GM19328 (cell line): ENCODE measurements at regions not wholly inside any gene's neighbourhood (a gene's known extent, or its start where the extent isn't known, plus 50 kb on each side); places are given as distances from the start of the nearest gene placed in this dataset.
"Not testable (repeated sequence)": the region's sequence is repeated elsewhere in the genome, so short reads cannot be mapped to it uniquely, and the experiment has no call there.

Source experiments
- ATAC-seq: cut with Tn5 transposase; IDR thresholded peaks from one replicate; pipeline ENCODE4 v1.9.1; 2021; ENCODE audit warnings: mild to moderate bottlenecking, moderate library complexity; ENCODE audit not compliant: unreplicated experiment

GRCh38 chr12:93079271-93079670 lies 150.2 kb upstream of the EEA1 start:
- ATAC-seq = no peak

- no peak for ATAC-seq
Observed at GRCh38 chr12:93079976-93080375, 150.9 kb upstream of the EEA1 start.

GRCh38 chr12:93080452-93080851 lies 151.4 kb upstream of the EEA1 start:
- no peak for ATAC-seq

GRCh38 chr12:93080994-93081809 lies 152.1 kb upstream of the EEA1 start:
- ATAC-seq = no peak

GRCh38 chr12:93081810-93082165 lies 152.7 kb upstream of the EEA1 start:
- no peak for ATAC-seq

- no peak for ATAC-seq
Observed at GRCh38 chr12:93085383-93086287, 156.5 kb upstream of the EEA1 start.

GRCh38 chr12:93086288-93086727 lies 157.2 kb upstream of the EEA1 start:
- no peak for ATAC-seq

- no peak for ATAC-seq
Observed at GRCh38 chr12:93087840-93088610, 158.9 kb upstream of the EEA1 start.

- no peak for ATAC-seq
Observed at GRCh38 chr12:93089805-93090569, 160.9 kb upstream of the EEA1 start.

- no peak for ATAC-seq
Observed at GRCh38 chr12:93090731-93091172, 161.7 kb upstream of the EEA1 start.

GRCh38 chr12:93091886-93092648 lies 163.0 kb upstream of the EEA1 start:
- ATAC-seq = no peak

- ATAC-seq = no peak
Observed at GRCh38 chr12:93092649-93092945, 163.5 kb upstream of the EEA1 start.

- ATAC-seq = no peak
Observed at GRCh38 chr12:93093243-93093642, 164.1 kb upstream of the EEA1 start.

GRCh38 chr12:93094222-93094621 lies 165.1 kb upstream of the EEA1 start:
- ATAC-seq = not testable (repeated sequence)

- ATAC-seq = peak; percentile 89
Observed at GRCh38 chr12:93094988-93095737, 166.1 kb upstream of the EEA1 start.

- ATAC-seq = no peak
Observed at GRCh38 chr12:93097417-93097816, 168.3 kb upstream of the EEA1 start.

GRCh38 chr12:93098077-93098476 lies 169.0 kb upstream of the EEA1 start:
- ATAC-seq = no peak

GRCh38 chr12:93099792-93100191 lies 170.7 kb upstream of the EEA1 start:
- no peak for ATAC-seq

- no peak for ATAC-seq
Observed at GRCh38 chr12:93100610-93101009, 171.5 kb upstream of the EEA1 start.
